ENCODE measurements at regions not wholly inside any gene's neighbourhood (a gene's known extent, or its start where the extent isn't known, plus 50 kb on each side); places are given as distances from the start of the nearest gene placed in this dataset.

- TF ChIP-seq CTCF (conservative IDR thresholded peaks at IDR 0.05; ENCODE audit: low read length): no peak
- no peak for TF ChIP-seq EZH2phosphoT487 (IDR thresholded peaks at IDR 0.05; ENCODE audit: borderline replicate concordance)
Measured at GRCh38 chr3:124444896-124445295, 285.4 kb upstream of the UMPS start.

Measured in Loucy (cell line).